Neuronal stem cell (in vitro differentiated cells): ENCODE measurements at regions not wholly inside any gene's neighbourhood (a gene's known extent, or its start where the extent isn't known, plus 50 kb on each side); places are given as distances from the start of the nearest gene placed in this dataset.
"Not testable (repeated sequence)": the region's sequence is repeated elsewhere in the genome, so short reads cannot be mapped to it uniquely, and the experiment has no call there.

Source experiments
- DNase-seq: peaks from one replicate; pipeline ENCODE4 v3.0.0-alpha.2; 2013; ENCODE audit warnings: low spot score
- H2AFZ ChIP-seq: one replicate; pipeline ENCODE4 v1.6.1; 2013; ENCODE audit warnings: mild to moderate bottlenecking, low read length, inconsistent platforms
- H2AK5ac ChIP-seq: 2 replicates; pipeline ENCODE4 v1.6.1; 2013; ENCODE audit warnings: low read depth, mild to moderate bottlenecking, inconsistent platforms, low read length, moderate library complexity, mixed read lengths
- H2BK120ac ChIP-seq: 2 replicates; pipeline ENCODE4 v1.6.1; 2013; ENCODE audit warnings: low read depth, mild to moderate bottlenecking, inconsistent platforms, low read length, moderate library complexity, mixed read lengths
- H2BK12ac ChIP-seq: one replicate; pipeline ENCODE4 v1.6.1; 2013; ENCODE audit warnings: low read length, inconsistent platforms
- H2BK15ac ChIP-seq: 2 replicates; pipeline ENCODE4 v1.6.1; 2013; ENCODE audit warnings: mild to moderate bottlenecking, low read length, inconsistent platforms, mixed read lengths
- H2BK5ac ChIP-seq: one replicate; pipeline ENCODE4 v1.6.1; 2013; ENCODE audit warnings: inconsistent platforms, mild to moderate bottlenecking, low read length, moderate library complexity
- H3K14ac ChIP-seq: one replicate; pipeline ENCODE4 v1.6.1; 2013; ENCODE audit warnings: low read length, inconsistent platforms
- H3K18ac ChIP-seq: 2 replicates; pipeline ENCODE4 v1.6.1; 2013; ENCODE audit warnings: low read length, inconsistent platforms
- H3K23ac ChIP-seq: 2 replicates; pipeline ENCODE4 v1.6.1; 2013; ENCODE audit warnings: low read depth, mild to moderate bottlenecking, mixed read lengths, low read length, inconsistent platforms; ENCODE audit not compliant: poor library complexity
- H3K27ac ChIP-seq: replicated peaks from 3 replicates; pipeline ENCODE4 v1.5.1; 2013; ENCODE audit warnings: low read length, inconsistent platforms
- H3K27me3 ChIP-seq, 3 experiments: 2 replicates each; pipeline ENCODE4 v1.6.1; 2013; ENCODE audit warnings: low read length in 3 of 3, mild to moderate bottlenecking in 2 of 3, inconsistent platforms in 1 of 3, low read depth in 1 of 3, mixed read lengths in 1 of 3, moderate library complexity in 1 of 3; ENCODE audit not compliant: control insufficient read depth in 3 of 3, insufficient read depth in 3 of 3
- H3K36me3 ChIP-seq, 2 donors: replicated peaks in 1 of 2; 2 replicates each; pipeline ENCODE4 v1.6.1; 2013; ENCODE audit warnings: low read length in 2 of 2; ENCODE audit not compliant: control insufficient read depth in 2 of 2, insufficient read depth in 2 of 2
- H3K4ac ChIP-seq: 2 replicates; pipeline ENCODE4 v1.6.1; 2013; ENCODE audit warnings: inconsistent platforms, mild to moderate bottlenecking, low read length, moderate library complexity
- H3K4me1 ChIP-seq, 2 donors: 1 replicate in 1 of 2; 2 replicates in 1 of 2; pipeline ENCODE4 v1.6.1; 2013; ENCODE audit warnings: low read length in 2 of 2, low read depth in 1 of 2; ENCODE audit not compliant: control insufficient read depth in 2 of 2, insufficient read depth in 1 of 2
- H3K4me2 ChIP-seq: one replicate; pipeline ENCODE4 v1.6.1; 2013; ENCODE audit warnings: mild to moderate bottlenecking, low read length, inconsistent platforms; ENCODE audit not compliant: insufficient read depth, poor library complexity, severe bottlenecking
- H3K4me3 ChIP-seq, 2 donors: 2 replicates each; pipeline ENCODE4 v1.5.1; 2013; ENCODE audit warnings: low read length in 2 of 2, mild to moderate bottlenecking in 2 of 2, inconsistent platforms in 1 of 2, moderate library complexity in 1 of 2
- H3K79me1 ChIP-seq: one replicate; pipeline ENCODE4 v1.6.1; 2013; ENCODE audit warnings: low read depth, mild to moderate bottlenecking, inconsistent platforms, low read length, moderate library complexity
- H3K9ac ChIP-seq: one replicate; pipeline ENCODE4 v1.6.1; 2013; ENCODE audit warnings: mild to moderate bottlenecking, low read depth, low read length, inconsistent platforms; ENCODE audit not compliant: poor library complexity
- H3K9me3 ChIP-seq, 2 donors: replicated peaks in 1 of 2; 2 replicates each; pipeline versions ENCODE3 to v1.6.1; 2013; ENCODE audit warnings: low read length in 2 of 2, mild to moderate bottlenecking in 2 of 2, inconsistent platforms in 1 of 2, low read depth in 1 of 2, mixed read lengths in 1 of 2, moderate library complexity in 1 of 2; ENCODE audit not compliant: control insufficient read depth in 2 of 2, insufficient read depth in 1 of 2
- H4K8ac ChIP-seq: one replicate; pipeline ENCODE4 v1.6.1; 2013; ENCODE audit warnings: low read depth, mild to moderate bottlenecking, inconsistent platforms, low read length, moderate library complexity
- H4K91ac ChIP-seq: one replicate; pipeline ENCODE4 v1.6.1; 2013; ENCODE audit warnings: low read length, low read depth, mild to moderate bottlenecking, inconsistent platforms; ENCODE audit not compliant: poor library complexity
- WGBS, 2 donors: extraction: QIAGEN DNeasy Blood & Tissue Kit; methylation state at CpG; one replicate each; pipeline ENCODE4 v1.1.7; 2013; ENCODE audit warnings: missing lambda C conversion rate in 2 of 2, mixed read lengths in 1 of 2; ENCODE audit not compliant: insufficient read length in 2 of 2, insufficient replicate concordance in 1 of 2; ENCODE audit errors: extremely low coverage in 2 of 2; 5-methylcytosine and 5-hydroxymethylcytosine counted together

DNA sequence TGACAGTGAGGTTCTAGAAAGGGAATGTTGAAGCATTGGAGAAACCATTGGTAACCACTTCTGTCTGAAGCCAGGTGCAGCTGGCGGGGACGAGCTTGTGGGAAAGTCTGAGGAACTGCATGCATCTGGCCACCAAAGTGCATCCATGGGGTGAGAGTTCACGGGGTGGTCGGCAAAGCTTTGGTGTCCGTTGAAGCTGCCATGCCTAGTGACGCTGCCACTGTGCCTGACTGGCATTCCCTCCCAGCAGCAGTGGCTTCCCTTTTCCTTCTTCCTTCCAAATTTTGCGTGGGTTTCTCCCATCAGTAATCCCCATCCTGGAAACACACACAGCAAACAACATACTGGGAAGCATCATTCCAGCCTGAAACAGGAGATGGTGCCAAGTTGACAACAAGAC, 145.7 kb upstream of the ALDH1B1 start:
- Histone ChIP-seq H2AFZ (no peak overlapping the region), H3K9me3 (peaks cover 0 to 2% of the 10 kb centered on the region in 2 donors), H3K27ac (no peak overlapping the region), H3K18ac (peak overlapping the region; percentile 59), H3K4ac (no peak overlapping the region), H2BK5ac (no peak overlapping the region), H3K79me1 (no peaks in the 10 kb centered on the region), H2BK12ac (no peak overlapping the region), H3K36me3 (no peaks in the 10 kb centered on the region), H3K4me3 (no peak overlapping the region), H3K23ac (no peak overlapping the region), H4K91ac (no peak overlapping the region), H2AK5ac (no peak overlapping the region), H2BK15ac (no peak overlapping the region), H3K14ac (no peak overlapping the region), H3K27me3 (peaks cover 0 to 10% (median 0%) of the 10 kb centered on the region in 3 experiments), H3K4me1 (no peaks in the 10 kb centered on the region), H3K9ac (no peak overlapping the region), H2BK120ac (no peak overlapping the region), H3K4me2 (no peak overlapping the region), H4K8ac (no peak overlapping the region)
- no peak for DNase-seq
- no CpG with 5 or more reads among the region's 7 CpGs for WGBS, 2 donors

DNA sequence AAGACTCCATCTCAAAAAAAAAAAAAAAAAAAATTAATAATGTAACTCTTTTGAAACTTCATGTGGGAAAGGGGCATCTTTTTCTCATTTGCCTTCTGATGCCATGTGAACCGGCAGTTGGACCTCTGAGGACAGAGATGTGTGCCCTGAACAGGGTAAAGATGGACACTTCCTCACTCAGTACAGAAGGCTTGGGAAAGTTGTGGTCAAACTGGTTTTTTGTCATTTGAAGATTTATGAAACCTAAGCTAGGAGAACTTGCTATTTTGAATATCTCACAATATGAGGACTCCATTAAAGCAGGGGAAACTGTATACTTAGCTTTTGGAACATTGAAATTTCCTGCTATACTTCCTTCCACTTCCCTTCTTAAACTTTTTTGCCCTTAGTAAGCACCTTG, 147.5 kb upstream of the ALDH1B1 start:
- H2BK12ac ChIP-seq = no peak overlapping the region
- no peak overlapping the region for H2BK15ac ChIP-seq
- H3K4me3 ChIP-seq = no peak overlapping the region
- no peak overlapping the region for H3K9ac ChIP-seq
- no peak overlapping the region for H3K27ac ChIP-seq
- H3K36me3 ChIP-seq = no peaks in the 10 kb centered on the region
- H3K4me1 ChIP-seq = no peaks in the 10 kb centered on the region
- H4K91ac ChIP-seq = no peak overlapping the region
- no peak for DNase-seq
- no peak overlapping the region for H2AFZ ChIP-seq
- peaks cover 0 to 4% of the 10 kb centered on the region in 2 donors for H3K9me3 ChIP-seq
- no peak overlapping the region for H2BK120ac ChIP-seq
- no CpG with 5 or more reads among the region's 1 CpG for WGBS, 2 donors
- no peak overlapping the region for H3K23ac ChIP-seq
- no peak overlapping the region for H3K18ac ChIP-seq
- H3K4ac ChIP-seq = no peak overlapping the region
- H2BK5ac ChIP-seq = no peak overlapping the region
- no peaks in the 10 kb centered on the region for H3K79me1 ChIP-seq
- peaks cover 0 to 6% (median 0%) of the 10 kb centered on the region in 3 experiments for H3K27me3 ChIP-seq
- H2AK5ac ChIP-seq = no peak overlapping the region
- no peak overlapping the region for H4K8ac ChIP-seq
- no peak overlapping the region for H3K4me2 ChIP-seq
- no peak overlapping the region for H3K14ac ChIP-seq

- DNase-seq = no peak
- H3K23ac ChIP-seq = no peak overlapping the region
Measured at GRCh38 chr9:38243993-38244392, 148.5 kb upstream of the ALDH1B1 start.

DNA sequence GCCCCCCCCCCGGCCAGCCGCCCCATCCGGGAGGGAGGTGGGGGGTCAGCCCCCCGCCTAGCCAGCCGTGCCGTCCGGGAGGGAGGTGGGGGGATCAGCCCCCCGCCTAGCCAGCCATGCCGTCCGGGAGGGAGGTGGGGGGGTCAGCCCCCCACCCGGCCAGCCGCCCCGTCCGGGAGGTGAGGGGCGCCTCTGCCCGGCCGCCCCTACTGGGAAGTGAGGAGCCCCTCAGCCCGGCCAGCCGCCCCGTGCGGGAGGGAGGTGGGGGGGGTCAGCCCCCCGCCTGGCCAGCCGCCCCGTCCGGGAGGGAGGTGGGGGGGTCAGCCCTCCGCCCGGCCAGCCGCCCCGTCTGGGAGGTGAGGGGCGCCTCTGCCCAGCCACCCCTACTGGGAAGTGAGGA, 150.4 kb upstream of the ALDH1B1 start:
- not testable (repeated sequence) for H3K9ac ChIP-seq, H4K8ac ChIP-seq, H2BK5ac ChIP-seq, H3K36me3 ChIP-seq, H3K4me1 ChIP-seq, H2BK120ac ChIP-seq, H3K23ac ChIP-seq, H2AK5ac ChIP-seq, H3K18ac ChIP-seq, H3K27ac ChIP-seq, H2AFZ ChIP-seq, H2BK12ac ChIP-seq, H3K79me1 ChIP-seq, H3K4ac ChIP-seq, H3K9me3 ChIP-seq, DNase-seq, H3K4me2 ChIP-seq, H3K27me3 ChIP-seq, H2BK15ac ChIP-seq, H4K91ac ChIP-seq, H3K4me3 ChIP-seq, H3K14ac ChIP-seq
- no CpG with 5 or more reads among the region's 30 CpGs for WGBS, 2 donors

More at GRCh38 chr9:38243993-38244392, 148.5 kb upstream of the ALDH1B1 start:
- Histone ChIP-seq H3K27ac (no peak overlapping the region), H4K8ac (no peak overlapping the region), H3K27me3 (peaks cover 0 to 2% (median 0%) of the 10 kb centered on the region in 3 experiments), H2AK5ac (no peak overlapping the region), H2BK120ac (no peak overlapping the region), H2BK12ac (no peak overlapping the region), H3K9me3 (peaks cover 0 to 4% of the 10 kb centered on the region in 2 donors), H3K9ac (no peak overlapping the region), H3K4me3 (no peak overlapping the region), H3K79me1 (no peaks in the 10 kb centered on the region), H4K91ac (no peak overlapping the region), H3K36me3 (no peaks in the 10 kb centered on the region), H2BK5ac (no peak overlapping the region), H3K14ac (no peak overlapping the region), H2BK15ac (no peak overlapping the region), H3K18ac (peak overlapping the region; percentile 19), H3K4ac (no peak overlapping the region), H3K4me2 (no peak overlapping the region), H3K4me1 (no peaks in the 10 kb centered on the region), H2AFZ (no peak overlapping the region)
- WGBS, 2 donors = no CpG with 5 or more reads among the region's 4 CpGs
